ENCODE measurements at regions not wholly inside any gene's neighbourhood (a gene's known extent, or its start where the extent isn't known, plus 50 kb on each side); places are given as distances from the start of the nearest gene placed in this dataset.

DNA sequence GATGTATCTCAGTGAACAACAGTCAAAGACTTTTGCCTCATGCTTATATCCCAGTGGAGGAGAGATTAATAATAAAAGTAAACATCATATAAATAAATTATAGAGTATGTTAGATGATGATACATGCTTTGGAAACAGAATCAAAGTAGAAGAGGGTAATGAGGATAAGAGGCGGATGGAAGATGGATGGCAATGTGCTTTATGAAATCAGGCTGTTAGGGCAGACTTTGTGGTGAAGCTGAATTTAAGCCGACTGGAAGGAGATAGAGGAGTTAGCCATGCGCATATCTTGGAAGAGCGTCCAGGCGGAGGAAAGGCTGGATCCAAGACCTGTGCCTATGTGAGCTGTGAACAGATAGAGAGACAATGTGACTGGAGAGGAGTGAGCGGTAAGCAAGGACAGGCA lies 74.9 kb upstream of the GUCY1A1 start:
- DNase-seq: no peak
- no peaks in the 10 kb centered on the region for H3K36me3 ChIP-seq
- 93 to 99% (median 96%) methylated on average over 6 of the region's 6 CpGs for WGBS, 5 donors
- H3K9me3 ChIP-seq: no peaks in the 10 kb centered on the region
- no peaks in the 10 kb centered on the region for H3K27me3 ChIP-seq (replicated peaks in 1 of 7)
- H3K4me3 ChIP-seq: no peak overlapping the region
- H3K27ac ChIP-seq: peak overlapping the region in 5 of 8 donors; percentile 1 to 44 (median 20)
- TF ChIP-seq POLR2AphosphoS5 (IDR thresholded peaks at IDR 0.05) (no peak), POLR2A (IDR thresholded peaks at IDR 0.05) (no peak)
- TF ChIP-seq, protein P1, sequence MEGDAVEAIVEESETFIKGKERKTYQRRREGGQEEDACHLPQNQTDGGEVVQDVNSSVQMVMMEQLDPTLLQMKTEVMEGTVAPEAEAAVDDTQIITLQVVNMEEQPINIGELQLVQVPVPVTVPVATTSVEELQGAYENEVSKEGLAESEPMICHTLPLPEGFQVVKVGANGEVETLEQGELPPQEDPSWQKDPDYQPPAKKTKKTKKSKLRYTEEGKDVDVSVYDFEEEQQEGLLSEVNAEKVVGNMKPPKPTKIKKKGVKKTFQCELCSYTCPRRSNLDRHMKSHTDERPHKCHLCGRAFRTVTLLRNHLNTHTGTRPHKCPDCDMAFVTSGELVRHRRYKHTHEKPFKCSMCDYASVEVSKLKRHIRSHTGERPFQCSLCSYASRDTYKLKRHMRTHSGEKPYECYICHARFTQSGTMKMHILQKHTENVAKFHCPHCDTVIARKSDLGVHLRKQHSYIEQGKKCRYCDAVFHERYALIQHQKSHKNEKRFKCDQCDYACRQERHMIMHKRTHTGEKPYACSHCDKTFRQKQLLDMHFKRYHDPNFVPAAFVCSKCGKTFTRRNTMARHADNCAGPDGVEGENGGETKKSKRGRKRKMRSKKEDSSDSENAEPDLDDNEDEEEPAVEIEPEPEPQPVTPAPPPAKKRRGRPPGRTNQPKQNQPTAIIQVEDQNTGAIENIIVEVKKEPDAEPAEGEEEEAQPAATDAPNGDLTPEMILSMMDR (IDR thresholded peaks at IDR 0.05 in 8 of 11, conservative IDR thresholded peaks at IDR 0.05 in 3 of 11): no peak
- H3K4me1 ChIP-seq: no peaks in the 10 kb centered on the region
- intact Hi-C loops (cut with DNase I; ENCODE audit: low total_unique reads): no loop called here

DNA sequence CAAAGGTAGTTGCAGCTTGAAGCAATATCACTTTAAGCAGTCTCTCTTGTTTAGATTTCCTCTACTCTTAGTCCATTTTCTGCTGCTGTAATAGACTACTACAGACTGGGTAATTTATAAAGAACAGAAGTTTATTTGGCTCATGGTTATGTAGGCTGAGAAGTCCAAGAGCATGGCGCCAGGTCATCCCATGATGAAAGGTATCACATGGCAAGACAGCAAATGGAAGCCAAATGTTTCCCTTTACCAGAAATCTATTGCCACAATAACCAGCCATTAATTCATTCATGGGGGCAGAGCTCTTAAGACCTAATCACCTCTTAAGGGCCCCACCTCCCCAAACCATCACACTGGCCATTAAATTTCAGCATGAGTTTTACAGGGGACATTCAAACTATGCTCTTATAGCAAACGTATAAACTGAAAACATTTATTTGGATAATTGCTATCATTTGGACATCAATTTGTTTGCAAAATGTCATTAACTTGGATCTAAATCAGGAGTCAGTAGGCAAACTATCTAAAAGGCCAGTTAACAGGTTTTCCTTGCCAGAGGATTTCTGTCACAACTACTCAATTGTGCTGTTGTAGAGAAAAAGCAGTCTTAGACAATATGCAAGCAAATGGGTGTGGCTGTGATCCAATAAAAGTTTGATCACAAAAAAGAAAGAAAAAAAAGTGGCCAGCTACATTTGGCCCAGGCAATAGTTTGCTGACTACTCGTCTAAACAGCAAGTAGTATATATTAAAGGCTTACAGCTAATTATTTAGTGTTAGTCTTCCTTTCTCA lies 75.7 kb upstream of the GUCY1A1 start:
- Histone ChIP-seq H3K36me3 (no peaks in the 10 kb centered on the region), H3K27ac (peak overlapping the region in 3 of 8 donors; percentile 12 to 44 (median 20)), H3K4me1 (no peaks in the 10 kb centered on the region), H3K9me3 (no peaks in the 10 kb centered on the region), H3K27me3 (replicated peaks in 1 of 7) (no peaks in the 10 kb centered on the region), H3K4me3 (no peak overlapping the region)
- TF ChIP-seq, protein P1 (IDR thresholded peaks at IDR 0.05 in 8 of 11, conservative IDR thresholded peaks at IDR 0.05 in 3 of 11): no peak
- TF ChIP-seq POLR2A (IDR thresholded peaks at IDR 0.05) (no peak), POLR2AphosphoS5 (IDR thresholded peaks at IDR 0.05) (no peak)
- 76 to 87% (median 82%) methylated on average over 3 of the region's 3 CpGs for WGBS, 5 donors
- no peak for DNase-seq
- intact Hi-C loops (cut with DNase I; ENCODE audit: low total_unique reads): no loop called here

DNA sequence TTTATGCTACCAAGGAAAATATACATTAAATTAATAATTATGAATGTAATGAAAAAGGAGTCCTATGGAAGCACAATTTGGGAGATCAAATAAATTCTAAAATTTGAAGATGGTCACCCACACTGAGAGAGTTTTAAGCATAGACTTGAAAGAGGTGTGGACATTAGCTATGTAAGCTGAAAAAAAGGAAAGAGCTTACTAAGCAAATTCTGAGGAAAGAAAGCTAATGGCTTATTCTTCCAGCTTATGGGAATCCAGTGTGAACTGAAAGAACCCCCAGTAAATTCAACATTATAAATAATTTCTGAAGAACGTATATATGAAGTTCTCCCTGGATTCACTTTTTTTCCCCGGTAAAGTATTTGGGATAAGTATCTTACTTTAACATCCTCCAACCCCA lies 78.2 kb upstream of the GUCY1A1 start:
- no peak overlapping the region for H3K4me3 ChIP-seq
- no peaks in the 10 kb centered on the region for H3K27me3 ChIP-seq (replicated peaks in 1 of 7)
- DNase-seq: no peak
- no peaks in the 10 kb centered on the region for H3K9me3 ChIP-seq
- no peaks in the 10 kb centered on the region for H3K4me1 ChIP-seq
- 89 to 96% (median 93%) methylated on average over 2 of the region's 2 CpGs for WGBS, 5 donors
- H3K36me3 ChIP-seq: no peaks in the 10 kb centered on the region
- no peak overlapping the region for H3K27ac ChIP-seq
- TF ChIP-seq POLR2A (IDR thresholded peaks at IDR 0.05): no peak
- TF ChIP-seq POLR2AphosphoS5 (IDR thresholded peaks at IDR 0.05): no peak
- TF ChIP-seq, protein P1 (IDR thresholded peaks at IDR 0.05 in 8 of 11, conservative IDR thresholded peaks at IDR 0.05 in 3 of 11): no peak
- intact Hi-C loops (cut with DNase I; ENCODE audit: low total_unique reads): no loop called here

DNA sequence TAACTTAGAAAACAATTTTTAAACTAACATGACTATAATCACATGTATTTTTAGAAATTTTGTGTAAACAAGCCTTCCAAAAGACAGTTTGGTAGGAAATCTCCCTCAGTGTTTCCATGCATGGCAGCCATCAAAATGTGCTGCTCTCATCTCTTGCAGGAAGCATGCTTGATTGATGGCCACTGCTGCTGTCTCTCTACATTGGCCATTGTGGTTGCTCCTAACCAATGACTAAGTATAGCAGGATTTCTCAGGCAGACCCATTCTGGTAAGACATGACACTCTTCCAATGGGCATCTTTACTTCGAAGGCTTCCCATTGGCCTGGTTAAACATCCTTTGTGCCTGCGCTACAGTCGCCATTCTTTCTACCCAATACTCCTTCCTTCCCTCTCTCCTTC lies 78.9 kb upstream of the GUCY1A1 start:
- Histone ChIP-seq H3K9me3 (no peaks in the 10 kb centered on the region), H3K4me3 (no peak overlapping the region), H3K27me3 (replicated peaks in 1 of 7) (no peaks in the 10 kb centered on the region), H3K36me3 (no peaks in the 10 kb centered on the region), H3K27ac (no peak overlapping the region), H3K4me1 (peaks cover 0 to 4% (median 0%) of the 10 kb centered on the region in 6 donors)
- no peak for DNase-seq
- intact Hi-C loops (cut with DNase I; ENCODE audit: low total_unique reads): no loop called here
- WGBS, 5 donors: 91 to 98% (median 95%) methylated on average over 3 of the region's 3 CpGs
- TF ChIP-seq, protein P1 (IDR thresholded peaks at IDR 0.05 in 8 of 11, conservative IDR thresholded peaks at IDR 0.05 in 3 of 11): no peak
- no peak for TF ChIP-seq POLR2AphosphoS5 (IDR thresholded peaks at IDR 0.05)
- no peak for TF ChIP-seq POLR2A (IDR thresholded peaks at IDR 0.05)

Data from spleen (tissue), 11 donors.